OCI-M1 (cell line): ENCODE measurements at regions not wholly inside any gene's neighbourhood (a gene's known extent, or its start where the extent isn't known, plus 50 kb on each side); places are given as distances from the start of the nearest gene placed in this dataset.
"Not testable (repeated sequence)": the region's sequence is repeated elsewhere in the genome, so short reads cannot be mapped to it uniquely, and the experiment has no call there.

Experiments
- DNase-seq: peaks from one replicate; lab custom pipeline; 2025; lab: John Stamatoyannopoulos, UW

DNA sequence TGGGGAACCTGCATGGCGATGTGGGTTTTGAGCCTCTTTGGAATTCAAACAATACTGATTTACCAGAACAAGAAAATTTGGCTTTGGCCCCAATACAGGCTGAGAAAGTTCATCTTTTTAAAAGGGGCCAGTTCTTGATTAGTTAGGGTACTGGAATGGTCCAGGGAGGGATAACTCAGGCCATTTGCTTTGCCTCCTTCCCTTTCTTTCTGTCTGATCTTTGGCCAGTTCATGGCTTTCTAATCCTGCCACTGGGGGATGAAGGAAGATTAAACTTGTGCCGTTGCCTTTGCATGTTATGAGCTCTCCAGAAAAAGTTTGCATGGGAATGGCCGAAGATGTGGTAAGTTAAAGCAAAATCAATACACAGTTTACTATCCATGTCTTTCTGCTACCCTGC lies 78.4 kb downstream of the ADAMTS15 start:
- DNase-seq, result no peak

DNA sequence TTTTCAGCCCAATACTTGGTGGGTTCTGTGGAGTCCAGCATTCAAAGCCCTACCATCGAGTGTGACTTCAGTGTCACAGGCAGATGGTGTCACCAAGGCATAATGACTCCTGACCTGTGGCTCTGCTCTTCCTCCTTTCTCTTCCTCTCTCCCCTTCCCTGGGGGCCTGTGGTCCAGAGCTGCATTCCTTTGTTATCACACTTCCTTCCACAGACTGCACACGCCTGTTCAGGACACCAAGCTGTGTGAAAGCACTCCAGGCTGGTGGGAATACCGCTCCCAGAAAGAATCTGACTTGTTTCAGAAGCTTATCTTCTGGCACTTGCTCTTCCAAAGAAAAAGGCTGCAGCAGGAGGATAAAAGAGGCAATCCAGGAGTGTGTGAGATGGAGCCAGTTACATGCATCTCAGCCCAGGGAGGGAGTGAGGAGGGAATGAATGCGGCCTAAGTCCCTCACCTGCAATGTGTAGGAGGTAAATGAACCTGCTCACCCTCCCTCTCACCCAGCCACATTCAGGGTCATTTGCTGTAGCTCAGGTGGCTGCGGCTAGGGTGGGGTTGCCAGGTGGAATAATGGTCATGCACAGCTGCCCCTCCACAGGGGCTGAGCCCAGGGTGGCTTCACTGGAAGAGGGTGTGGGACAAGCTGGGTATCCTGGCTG lies 79.3 kb downstream of the ADAMTS15 start:
- DNase-seq, result no peak

DNA sequence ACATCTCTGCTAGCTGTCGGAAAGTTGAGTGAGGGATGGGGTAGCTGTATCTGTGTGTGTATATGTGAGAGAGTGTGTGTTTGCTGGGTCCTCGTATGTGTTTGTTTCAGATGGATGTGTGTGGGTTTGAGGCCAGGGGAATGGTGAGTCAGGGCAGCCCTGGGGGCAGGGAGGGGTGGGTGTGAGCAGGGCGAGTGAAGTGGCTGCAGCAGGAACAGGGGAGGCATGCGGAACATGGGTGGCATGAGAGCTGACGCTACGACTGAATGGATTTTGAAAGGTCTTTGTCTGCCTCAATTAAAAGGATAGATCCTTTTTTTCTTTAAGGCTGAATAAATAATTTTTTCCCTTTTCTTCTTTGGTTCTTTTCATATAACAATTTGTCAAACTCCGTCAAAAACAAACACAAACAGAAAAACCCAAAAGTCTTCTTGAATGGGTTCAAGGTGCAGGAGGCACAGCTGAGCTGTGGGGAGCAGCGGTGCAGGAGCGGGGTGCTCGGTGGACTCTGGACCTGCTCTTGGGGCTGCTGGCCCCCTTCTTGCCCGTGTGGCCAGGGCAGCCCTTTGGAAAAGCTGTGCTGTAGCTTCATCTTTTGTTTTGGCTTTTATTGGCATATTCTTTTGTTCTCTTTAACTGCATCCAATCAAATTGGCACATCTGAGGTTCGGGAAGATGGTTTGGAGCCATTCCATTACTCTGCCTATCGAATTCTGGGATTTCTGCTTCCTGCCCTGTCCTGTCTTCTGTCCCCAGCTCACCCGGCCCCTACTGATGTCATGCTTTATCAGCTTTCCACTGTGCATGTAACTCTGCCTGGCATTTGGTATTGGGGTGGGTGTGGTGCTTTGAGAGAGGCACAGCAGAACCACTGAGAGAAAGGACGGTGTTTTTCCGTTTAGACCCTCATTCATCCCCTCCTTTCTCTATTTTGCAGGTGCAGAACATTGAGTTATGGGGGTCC lies 80.1 kb downstream of the ADAMTS15 start:
- no peak for DNase-seq

DNA sequence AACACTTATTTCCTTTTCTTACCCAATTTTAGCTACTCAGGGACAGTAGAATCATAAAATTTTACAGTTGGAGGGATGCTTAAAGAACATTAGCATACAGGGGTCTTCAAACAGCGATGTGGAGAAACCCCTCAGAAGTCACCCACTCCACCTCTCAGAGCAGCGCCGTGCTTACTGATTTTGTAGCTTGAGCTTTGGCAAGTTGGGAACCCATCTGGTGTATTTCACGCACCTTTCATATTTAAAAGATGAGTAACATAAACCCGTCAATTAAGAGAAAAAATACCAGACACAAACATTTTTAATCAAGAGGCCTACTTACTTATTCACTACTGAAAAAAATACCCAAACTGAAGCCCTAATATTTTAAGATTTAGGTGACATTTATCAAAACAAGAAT lies 80.9 kb downstream of the ADAMTS15 start:
- no peak for DNase-seq

- no peak for DNase-seq
These were observed 82.6 kb downstream of the ADAMTS15 start for GRCh38 chr11:130531061-130531460.

DNA sequence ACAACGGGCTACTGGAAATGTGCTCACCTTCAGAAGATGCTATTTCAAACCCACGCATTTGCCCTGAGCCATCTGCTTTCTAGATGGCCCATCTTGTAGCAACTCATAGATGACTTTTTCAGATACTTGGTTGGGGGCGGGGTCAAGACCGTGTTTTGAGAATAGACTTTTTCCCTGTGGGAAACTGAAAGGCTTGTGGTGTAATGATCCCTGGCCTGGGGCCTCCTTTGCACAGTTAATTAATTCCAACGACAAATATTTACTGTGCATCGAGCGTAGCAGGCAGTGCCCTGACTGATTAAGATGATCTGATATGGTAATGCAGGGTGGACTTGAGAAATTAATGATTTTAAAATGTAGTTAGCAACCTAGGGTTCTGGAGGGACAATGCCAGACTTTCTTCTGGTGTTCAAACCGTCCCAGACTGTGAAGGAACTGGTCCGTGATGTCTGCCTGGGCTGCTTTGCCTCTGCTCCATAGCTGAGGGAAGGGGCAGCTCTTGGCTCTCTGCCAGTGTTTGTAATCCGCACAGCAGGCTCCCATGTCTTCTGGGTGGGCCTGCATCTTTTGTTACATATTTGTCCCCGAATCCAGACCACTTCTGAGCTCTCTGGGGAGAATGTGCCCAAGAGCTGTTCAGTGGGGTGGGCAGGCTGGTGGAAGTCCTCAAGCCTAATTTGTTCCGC lies 84.8 kb downstream of the ADAMTS15 start:
- no peak for DNase-seq

GRCh38 chr11:130533871-130534270 lies 85.4 kb downstream of the ADAMTS15 start:
- DNase-seq, result no peak

- no peak for DNase-seq
These were observed 86.1 kb downstream of the ADAMTS15 start for GRCh38 chr11:130534551-130534950.

DNA sequence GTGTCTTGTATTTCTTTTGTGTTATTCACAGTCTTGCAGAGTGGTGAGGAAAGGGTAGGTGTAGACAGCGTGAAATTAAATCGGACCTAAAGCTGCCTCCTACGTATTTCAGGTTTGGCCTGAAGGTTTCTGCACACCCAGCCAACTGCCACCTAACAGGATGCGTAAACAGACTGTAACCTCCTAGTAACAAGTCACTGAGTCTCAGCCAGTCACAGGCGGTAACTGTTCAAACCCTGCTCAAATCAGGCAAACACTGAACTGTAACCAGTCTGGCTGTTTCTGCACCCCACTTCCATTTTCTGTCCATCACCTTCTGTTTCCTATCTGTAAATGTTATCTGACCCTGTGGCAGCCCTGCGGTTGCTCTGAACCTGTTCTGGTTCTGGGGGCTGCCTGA lies 87.1 kb downstream of the ADAMTS15 start:
- DNase-seq, result no peak

- DNase-seq, result no peak
These were observed 87.9 kb downstream of the ADAMTS15 start for GRCh38 chr11:130536106-130537040.

- not testable (repeated sequence) for DNase-seq
These were observed 91.2 kb downstream of the ADAMTS15 start for GRCh38 chr11:130539680-130540079.

DNA sequence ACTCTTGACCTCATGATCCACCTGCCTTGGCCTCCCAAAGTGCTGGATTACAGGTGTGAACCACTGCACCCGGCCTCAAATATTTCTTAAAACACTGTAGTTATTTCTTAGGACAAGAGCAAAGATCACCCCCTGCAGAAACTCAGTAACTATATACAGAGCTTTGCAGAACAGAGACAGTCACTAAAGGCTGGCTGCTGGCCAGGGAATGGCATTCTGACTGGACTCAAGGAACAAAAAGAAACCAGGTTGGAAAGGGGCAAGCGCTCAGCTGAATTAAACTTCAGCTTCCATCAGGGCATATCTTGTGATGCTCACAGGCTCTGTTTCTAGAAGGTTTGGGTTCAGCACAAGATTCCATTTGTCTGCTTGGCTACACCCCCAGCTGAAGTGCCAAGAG lies 95.8 kb downstream of the ADAMTS15 start:
- DNase-seq, result no peak

DNA sequence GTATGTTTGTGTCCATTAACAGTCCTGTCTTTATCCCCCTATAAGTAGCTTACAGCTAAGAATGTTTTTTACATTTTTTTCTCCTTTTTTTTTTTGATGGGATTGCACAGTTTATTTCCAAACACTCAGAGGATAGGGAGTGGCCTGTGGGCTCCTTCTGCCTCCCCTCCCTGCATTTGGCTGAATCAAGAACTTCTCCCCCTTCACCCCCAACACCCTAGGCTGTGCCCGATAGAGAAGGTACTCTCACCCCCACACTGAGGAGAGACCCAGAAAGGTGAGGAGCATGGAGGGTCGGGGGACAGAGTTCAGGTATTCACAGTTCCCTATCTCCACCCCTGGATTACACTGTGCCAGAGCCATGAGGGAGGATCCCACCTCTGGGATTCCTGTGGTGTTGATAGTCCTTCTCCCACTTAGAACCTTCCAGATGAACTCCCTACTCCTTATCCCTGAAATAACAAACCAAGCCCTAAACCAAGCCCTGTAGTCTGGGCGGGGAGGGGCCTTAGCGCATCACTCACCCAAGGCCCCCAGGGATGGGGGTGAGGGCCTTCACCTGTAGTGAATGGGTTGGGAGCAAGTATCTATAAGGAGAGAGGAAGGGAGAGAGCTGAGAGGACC lies 97.1 kb downstream of the ADAMTS15 start:
- DNase-seq, result no peak

DNA sequence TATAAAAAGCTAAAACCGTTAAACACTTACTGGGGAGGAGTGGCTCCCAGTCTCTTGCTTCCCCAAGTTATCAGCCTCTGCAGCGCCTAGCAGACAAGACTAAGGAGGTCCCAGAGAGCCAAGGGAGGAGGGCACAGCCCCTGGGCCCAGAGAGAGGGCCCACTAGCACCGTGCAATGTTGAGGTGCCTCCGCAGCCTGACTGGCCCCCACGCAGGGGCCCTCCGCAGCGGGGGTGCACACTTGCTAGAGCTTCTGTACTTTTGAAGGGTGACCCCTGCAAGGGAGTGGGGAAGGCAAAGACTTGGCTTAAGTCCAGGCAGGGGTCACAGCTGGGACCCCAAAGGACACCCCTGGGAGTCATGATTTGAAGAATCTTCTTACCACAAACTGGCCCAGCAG lies 98.0 kb downstream of the ADAMTS15 start:
- no peak for DNase-seq

GRCh38 chr11:130546901-130547694 lies 98.7 kb downstream of the ADAMTS15 start:
- DNase-seq, result no peak

- no peak for DNase-seq
These were observed 99.5 kb downstream of the ADAMTS15 start for GRCh38 chr11:130547761-130548490.

DNA sequence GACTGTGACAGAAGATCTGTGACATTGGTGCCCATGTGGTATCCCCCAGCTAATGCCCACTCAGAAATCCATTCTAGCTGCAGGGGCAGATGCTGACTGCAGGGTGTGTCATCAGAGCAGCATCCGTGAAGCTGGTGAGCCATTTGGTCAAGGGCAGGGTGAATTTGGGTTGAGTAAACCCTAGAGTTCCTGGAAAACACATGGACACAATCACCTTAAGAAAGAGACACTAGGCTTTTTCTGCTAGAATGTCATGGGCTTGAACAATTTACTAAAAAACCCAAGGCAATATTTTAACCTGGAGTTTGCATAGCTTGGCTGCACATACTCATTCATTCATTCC lies 100.0 kb downstream of the ADAMTS15 start:
- DNase-seq, result no peak

GRCh38 chr11:130549393-130549999 lies 101.1 kb downstream of the ADAMTS15 start:
- no peak for DNase-seq

DNA sequence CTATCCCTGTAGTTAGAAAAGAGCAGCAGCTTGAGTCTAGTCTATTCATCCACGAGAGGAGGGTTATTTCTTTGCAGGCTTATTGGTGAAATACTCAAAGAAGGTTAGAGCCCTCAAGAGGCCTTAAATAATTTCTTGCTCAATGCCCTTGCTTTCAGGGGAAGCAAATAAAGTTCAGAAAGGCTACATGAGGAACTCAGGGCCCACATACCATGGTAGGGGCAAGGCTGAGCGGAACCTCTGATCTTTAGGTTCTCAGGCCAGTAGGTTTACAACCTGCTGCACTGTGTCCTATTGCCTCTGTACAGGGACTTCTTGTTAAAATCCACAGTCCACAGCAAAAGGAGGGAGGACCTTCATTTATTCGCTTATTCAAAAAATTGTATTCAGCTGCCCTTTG lies 101.7 kb downstream of the ADAMTS15 start:
- DNase-seq, result no peak
